ENCODE measurements at regions not wholly inside any gene's neighbourhood (a gene's known extent, or its start where the extent isn't known, plus 50 kb on each side); places are given as distances from the start of the nearest gene placed in this dataset.
"Not testable (repeated sequence)": the region's sequence is repeated elsewhere in the genome, so short reads cannot be mapped to it uniquely, and the experiment has no call there.

DNA sequence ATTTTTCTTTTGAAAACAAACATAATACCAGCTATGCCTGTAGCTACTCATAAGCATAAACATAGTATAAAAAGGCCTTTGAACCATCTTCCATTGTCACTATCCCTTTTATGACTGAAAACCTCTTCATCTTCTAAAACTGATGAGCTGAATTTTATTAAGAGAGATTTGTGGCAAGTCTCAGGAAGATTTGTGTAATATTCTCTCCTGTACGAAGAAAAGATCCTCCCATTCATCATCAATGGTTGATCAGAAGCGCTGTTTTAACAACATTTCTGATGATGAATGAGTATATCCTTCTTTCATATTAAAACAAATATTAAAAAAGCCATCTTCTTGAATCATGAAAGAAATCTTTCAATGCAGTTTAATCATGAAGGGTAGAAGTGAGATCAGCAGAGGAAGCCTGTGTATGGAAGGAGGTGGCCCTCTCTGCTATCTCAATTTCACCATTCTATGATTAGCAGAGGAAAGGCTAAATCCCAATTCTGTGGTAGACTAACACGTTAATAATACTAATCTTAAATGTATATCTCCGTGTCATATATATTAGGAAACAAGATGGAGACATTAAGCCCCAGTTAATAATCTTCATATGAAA lies 430.2 kb downstream of the FRK start:
- DNase-seq: no peak

DNA sequence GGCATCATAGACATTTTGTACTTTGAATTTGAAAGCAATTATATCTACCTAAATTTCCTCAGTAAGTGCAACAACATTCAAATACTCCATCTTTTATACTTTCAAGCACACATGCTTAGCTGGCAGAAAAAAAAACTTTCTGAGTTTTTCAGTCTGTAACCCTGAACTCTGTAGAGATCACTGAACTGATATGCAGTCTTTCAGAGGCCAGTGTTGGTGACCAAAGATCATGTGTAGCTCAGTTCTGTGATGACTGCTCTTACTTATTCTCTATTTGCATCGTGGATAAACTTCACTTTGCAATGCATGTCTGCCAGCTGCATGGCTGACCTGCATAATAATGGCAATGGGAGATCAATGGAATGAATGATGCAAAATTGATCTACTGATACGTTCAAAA lies 431.3 kb downstream of the FRK start:
- no peak for DNase-seq

GRCh38 chr6:115618256-115618655 lies 442.4 kb downstream of the FRK start:
- DNase-seq: no peak

DNA sequence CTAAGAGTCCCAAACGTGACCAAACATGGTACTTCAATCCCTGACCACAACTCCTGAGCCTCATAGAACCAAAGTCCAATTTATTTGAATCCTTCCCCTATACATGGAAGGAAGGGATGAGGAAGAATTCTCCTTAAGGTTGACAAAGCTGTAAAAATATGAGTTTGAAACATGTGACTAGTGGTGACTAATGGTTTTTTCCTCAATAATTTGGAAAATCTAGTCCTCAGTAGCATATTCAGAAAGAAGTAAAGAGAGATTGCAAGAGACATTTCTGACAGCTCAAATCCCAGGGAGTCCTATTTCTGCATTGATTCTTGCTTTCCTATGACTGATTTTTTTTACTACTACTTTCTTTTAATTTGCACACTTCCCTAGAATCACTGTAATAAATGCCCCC lies 443.7 kb downstream of the FRK start:
- no peak for DNase-seq

DNA sequence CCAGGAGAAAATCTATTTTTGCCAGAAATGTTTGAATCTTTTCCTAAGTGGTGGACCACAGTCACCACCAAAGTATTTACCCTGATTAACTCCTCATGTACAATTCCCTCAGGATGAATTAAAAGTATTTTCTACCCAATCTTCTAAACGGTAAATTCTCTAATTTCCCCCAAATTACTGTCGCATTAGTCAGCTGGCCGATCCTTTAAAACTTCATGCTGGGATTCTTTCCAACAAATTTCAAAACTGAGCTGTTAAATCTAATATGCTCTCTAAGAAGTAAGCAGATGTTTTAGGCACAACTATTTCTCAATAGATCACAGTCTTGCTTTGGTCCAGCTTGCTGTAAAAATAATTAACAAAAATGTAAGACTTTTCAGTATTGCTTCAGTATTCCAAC lies 447.2 kb downstream of the FRK start:
- peak; percentile 30 for DNase-seq

GRCh38 chr6:115612796-115613479 lies 447.8 kb downstream of the FRK start:
- no peak for DNase-seq

DNA sequence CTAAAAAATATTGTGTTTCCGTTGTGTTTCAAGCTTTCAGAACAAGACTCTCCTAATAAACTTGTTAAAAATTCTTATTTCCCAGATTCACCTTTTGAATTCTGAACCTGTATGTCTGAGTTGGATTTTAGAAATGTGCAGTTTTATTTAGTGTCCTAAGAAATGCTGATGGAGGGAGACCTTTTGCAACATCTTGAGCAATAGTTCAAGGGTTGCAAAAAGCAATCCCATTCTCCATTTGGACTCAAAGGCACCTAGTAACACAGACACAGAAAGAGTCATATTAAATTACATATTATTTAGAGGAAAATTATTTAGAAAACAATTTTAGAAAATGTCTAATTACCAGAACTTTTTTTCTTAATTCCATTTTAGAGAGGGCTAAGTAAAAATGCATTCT lies 448.5 kb downstream of the FRK start:
- no peak for DNase-seq

DNA sequence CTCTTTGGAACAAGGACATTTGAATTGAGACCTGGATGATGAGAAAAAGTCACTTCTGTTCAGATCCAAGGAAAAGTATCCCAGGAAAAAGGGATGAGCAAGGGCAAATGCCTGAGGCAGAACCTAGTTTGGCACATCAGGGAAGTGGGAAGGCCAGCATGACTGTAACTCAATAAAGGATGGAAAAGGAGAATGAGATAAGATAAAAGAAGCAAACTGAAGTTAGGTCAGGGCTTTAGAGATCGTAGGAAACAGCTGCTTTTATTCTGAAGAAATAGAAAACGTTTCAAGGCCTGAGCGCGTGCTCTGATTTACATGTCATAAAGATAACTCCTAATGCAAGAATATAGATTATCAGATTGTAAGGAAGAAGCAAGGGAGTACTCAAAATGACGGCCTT lies 450.0 kb downstream of the FRK start:
- no peak for DNase-seq

GRCh38 chr6:115609111-115609510 lies 451.6 kb downstream of the FRK start:
- no peak for DNase-seq

DNA sequence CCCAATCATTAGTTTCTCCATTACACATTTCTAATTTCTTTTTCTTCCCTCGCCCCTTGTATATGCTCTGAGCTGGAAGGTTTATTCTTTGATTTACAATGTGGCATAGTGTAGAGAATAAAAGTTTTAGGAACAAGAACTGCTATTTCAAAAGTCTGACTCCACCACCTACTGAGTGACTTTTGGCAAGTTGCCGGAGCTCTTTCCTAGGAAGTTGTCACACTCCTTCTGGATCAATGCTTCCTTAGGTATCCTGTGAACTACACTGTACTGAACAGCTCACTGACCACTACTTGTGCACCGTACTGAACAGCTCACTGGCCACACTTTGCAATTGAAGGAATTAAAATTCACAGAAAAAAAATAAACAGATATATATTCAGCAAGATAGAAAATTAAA lies 458.2 kb downstream of the FRK start:
- DNase-seq: no peak

DNA sequence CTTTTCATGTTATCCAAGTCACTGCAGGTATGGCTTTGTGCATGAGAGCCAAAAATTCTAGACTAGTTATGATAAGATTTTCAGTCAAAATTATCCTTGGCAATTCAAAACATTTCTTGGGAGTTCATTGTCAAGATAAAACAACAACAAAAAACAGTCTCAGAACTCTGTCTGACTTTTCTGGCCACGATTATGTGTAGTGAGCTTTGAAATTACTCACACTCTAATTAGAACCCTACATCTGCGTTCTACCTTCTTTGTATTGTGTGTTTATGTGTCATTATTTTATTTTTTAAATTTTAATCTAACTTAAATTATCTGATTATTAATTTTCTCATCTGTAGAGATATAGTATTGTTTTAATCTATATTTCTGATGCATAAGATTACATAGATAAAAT lies 459.2 kb downstream of the FRK start:
- DNase-seq: no peak

DNA sequence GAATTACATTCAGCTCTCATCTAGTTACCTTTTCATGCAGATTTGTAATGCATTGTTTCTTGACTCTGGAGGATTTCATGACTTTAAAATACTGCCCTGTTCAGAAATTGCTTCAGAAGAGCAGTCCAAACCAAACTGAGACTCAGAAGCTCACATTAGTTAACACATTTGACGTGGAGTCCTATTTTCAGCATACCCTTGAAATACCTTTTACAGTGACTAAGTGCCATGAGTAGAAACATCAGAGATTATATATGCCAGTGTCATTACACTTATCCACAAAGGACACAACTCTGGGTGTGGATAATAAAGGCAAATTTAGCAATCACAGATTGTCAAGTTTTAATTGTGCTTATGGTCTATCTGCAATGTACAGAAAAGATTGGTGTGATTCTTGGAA lies 459.6 kb downstream of the FRK start:
- no peak for DNase-seq

DNA sequence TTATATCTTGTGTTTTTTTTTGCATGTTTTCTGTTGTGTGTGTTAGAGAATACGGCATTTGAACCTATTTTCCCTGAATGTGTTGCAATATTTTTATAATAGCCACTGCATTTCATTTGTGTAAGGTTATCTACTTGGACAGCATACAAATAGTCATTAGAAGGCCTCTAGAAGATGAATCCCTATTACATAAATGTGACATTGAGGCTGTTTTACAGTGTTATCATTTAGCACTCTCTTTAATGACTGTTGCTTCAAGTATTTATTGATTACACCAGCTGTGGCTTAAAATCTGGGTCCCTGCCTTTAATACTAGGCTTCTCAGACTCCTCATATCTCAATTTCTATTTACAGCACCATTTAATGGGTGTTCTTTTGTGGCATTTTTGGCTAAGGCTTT lies 465.8 kb downstream of the FRK start:
- DNase-seq: no peak

DNA sequence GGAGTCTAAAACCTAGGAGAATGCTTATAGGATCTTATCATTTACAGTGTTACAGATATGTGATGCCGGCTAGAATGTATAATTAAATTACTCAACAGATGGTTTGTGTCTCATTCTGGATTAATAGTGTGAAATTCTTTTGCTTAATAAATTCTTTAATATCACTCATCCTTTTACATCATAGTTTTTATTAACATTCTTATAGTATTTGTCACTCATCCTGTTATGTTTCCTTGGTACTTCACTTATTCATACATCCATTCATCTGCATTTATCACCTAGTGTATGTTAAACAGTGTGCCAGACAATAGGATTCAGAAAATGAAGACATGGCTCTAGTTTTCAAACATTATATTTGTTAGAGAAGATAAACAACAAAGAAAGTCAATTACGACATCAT lies 468.7 kb downstream of the FRK start:
- DNase-seq: no peak

DNA sequence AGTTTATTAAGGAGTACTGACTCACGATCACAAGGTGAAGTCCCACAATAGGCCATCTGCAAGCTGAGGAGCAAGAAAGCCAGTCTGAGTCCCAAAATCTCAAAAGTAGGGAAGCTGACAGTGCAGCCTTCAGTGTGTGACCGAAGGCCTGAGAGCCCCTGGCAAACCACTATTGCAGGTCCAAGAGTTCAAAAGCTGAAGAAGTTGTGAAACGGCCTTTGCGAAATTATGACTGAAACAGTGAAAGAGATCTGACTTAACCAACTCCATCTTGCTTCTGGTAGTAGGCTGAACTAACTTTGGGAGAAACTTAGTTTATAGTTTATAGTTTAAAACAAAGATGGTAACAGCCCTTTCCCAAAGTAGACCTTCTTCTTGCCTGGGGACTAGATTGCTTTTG lies 471.6 kb downstream of the FRK start:
- DNase-seq: not testable (repeated sequence)

- DNase-seq: no peak
These were observed 477.4 kb downstream of the FRK start for GRCh38 chr6:115583290-115583689.

DNA sequence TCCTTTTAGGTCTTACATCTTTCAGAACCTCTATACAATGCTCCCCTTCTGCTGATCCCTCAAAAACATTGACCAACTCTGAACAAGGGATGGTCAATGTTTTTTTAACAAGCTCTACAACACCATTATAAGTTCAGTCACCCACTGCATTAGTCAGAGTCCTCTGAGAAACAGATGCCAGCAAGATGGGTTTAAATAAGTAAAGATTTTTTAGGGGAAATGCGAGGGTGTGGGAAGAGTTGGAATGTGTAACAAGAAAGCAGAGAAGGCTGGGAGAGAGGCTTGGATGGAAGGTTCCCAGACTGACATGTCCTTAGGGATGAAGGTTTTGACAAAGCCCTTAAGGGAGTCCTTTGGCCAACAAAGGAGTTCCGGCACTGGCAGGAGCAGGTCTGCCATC lies 478.3 kb downstream of the FRK start:
- no peak for DNase-seq

- DNase-seq: not testable (repeated sequence)
These were observed 481.1 kb downstream of the FRK start for GRCh38 chr6:115579565-115579964.

- no peak for DNase-seq
These were observed 483.4 kb downstream of the FRK start for GRCh38 chr6:115577270-115577669.

DNA sequence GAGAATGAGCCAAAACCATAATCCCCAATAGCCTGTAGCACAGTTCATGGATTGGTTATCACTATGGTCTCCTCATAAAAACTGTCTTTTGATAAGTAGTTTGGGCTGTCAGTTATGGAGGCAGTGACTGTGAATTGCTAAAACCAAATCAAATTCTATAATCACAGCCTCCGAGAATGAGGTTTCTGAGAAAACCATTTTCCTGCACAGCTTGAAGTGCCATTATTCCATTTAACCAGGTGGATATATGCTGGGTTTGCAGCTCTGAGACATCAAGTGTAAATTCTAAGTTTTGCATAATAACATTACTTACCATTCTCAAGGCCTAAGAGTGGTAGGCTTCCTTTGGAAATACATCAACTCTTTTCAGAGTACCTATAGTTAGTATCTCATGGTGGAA lies 485.4 kb downstream of the FRK start:
- DNase-seq: no peak

DNA sequence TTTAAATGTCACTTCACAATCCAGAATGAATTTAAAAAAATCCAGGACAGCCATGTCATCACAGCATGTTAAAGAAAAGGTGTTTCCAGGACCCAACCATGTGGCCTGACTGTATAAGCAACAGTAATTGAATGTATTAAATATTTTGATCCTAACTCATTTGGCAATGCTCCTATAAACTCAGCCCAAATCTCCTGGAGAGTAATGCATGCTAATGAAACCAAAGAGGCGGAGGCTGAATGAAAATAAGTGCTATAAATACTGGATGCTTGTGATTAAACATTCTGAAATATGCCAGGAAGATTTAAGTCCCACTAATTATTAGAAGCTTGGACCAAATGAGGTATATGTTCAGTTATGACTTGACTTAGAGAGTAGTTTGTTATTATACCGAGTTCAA lies 486.8 kb downstream of the FRK start:
- no peak for DNase-seq

DNA sequence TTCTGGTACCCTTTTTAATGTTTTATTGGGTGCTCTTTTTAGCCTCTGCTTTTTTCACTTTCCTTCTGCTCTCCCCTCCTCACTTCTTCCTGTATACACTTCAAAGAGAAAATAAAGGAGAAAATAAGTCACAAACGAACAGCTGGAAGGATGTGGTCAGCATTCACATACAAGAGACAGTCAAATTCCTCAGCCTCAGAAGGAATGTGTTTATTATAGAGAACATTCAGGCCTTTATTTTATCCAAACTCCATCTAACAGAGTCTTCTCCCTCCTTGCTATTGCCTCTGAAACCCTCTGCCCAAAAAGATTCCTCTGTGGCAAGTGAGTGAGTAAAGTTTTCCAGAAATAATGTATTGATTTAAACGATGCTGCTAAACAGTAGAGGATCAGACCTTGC lies 490.4 kb downstream of the FRK start:
- DNase-seq: no peak

DNA sequence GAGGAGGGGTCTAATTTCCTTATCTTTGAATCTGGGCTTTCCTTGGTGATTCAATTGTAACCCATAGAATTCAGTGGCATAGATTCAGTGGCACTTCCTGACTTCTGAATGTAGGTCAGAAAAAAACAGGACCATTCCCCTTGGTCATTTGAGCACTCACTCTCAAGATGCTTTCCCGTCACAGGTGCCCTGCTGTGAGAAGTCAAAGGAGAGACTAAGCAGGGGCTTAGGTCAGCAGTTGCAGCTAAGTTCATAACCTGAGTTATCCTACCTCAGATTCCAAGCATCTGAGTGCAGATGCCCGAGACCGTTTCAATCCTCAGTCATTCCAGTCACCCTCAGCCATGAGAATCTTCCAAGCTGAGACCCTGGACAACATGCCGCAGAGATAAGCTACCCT lies 506.6 kb downstream of the FRK start:
- no peak for DNase-seq

DNA sequence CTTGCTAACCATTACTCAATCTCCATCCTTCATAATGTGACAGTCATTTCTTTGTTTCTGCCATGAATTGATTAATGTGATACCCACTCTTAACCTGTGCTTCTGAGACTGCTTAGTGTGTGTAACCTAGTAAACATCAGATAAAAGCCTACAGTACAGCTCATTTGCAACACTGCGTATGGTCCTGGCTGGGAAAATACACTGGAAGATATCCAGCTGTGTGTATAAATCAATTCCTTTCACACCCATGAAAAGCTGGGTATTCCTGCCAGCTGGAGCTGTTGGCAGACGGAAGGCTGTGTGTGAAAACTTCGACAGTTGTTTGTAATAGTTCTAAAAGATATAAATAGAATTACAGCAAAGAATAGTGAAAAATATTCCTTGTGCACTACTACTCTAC lies 509.2 kb downstream of the FRK start:
- DNase-seq: peak; percentile 29

DNA sequence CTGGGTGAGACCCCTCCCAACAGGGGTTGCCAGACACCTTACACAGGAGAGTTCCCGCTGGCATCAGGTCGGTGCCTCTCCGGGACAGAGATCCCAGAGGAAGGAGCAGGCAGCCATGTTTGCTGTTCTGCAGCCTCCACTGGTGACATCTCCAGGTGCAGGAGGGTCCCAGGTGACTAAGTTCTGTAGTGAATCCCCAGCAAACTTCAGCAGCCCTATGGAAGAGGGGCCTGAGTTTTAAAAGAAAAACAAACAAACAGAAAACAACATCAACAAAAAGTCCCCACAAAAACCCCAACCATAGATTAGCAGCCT lies 515.1 kb downstream of the FRK start:
- DNase-seq: no peak
